A549 (cell line): ENCODE measurements at regions not wholly inside any gene's neighbourhood (a gene's known extent, or its start where the extent isn't known, plus 50 kb on each side); places are given as distances from the start of the nearest gene placed in this dataset.

Source experiments
- ATAC-seq, 2 experiments: fragments of 200-7000 bp in 1 of 2; fragments of >200 bp in 1 of 2; cut with Nextera tagmentation in 1 of 2; cut with Tn5 transposase in 1 of 2; 3 replicates each; pipeline versions ENCODE4 v1.8.0 to v1.9.1; 2018 to 2020; ENCODE audit warnings: mild to moderate bottlenecking in 1 of 2, moderate library complexity in 1 of 2
- CTCF ChIA-PET: fragments of 300-600 bp; sonication (Branson Sonifier 250); formaldehyde crosslinking; extraction: SDS; loops from one replicate; lab custom pipeline; 2021; ENCODE audit warnings: antibody characterized with exemption, inconsistent platforms; lab: Yijun Ruan, JAX
- POLR2A ChIA-PET: fragments of 350-600 bp; formaldehyde crosslinking; extraction: SDS; loops from one replicate; lab custom pipeline; 2021; ENCODE audit warnings: antibody characterized with exemption, inconsistent platforms; lab: Yijun Ruan, JAX
- DNase-seq, 2 experiments: peaks; one replicate each; pipeline versions ENCODE4 v3.0.0 to v3.0.0-alpha.2; 2011 to 2016; ENCODE audit warnings: low read depth in 1 of 2, low spot score in 1 of 2
- FAIRE-seq: peaks from 2 replicates; lab custom pipeline; 2011; peaks lifted over from hg19 to GRCh38; lab: Jason Lieb, UNC
- H3K27ac ChIP-seq, 2 experiments: fragments of >200 bp; sonication (Bioruptor Twin); formaldehyde crosslinking; 3 replicates each; pipeline ENCODE4 v1.5.1; 2016 to 2017
- H3K4me1 ChIP-seq: fragments of >200 bp; sonication (Bioruptor Twin); formaldehyde crosslinking; 3 replicates; pipeline ENCODE4 v1.6.1; 2016
- H3K4me2 ChIP-seq: fragments of >200 bp; sonication (Bioruptor Twin); formaldehyde crosslinking; 3 replicates; pipeline ENCODE4 v1.6.1; 2016
- H3K4me3 ChIP-seq: fragments of >200 bp; sonication (Bioruptor Twin); formaldehyde crosslinking; 3 replicates; pipeline ENCODE4 v1.5.1; 2016
- H3K9me3 ChIP-seq: fragments of >200 bp; sonication (Bioruptor Twin); formaldehyde crosslinking; 3 replicates; pipeline ENCODE4 v1.6.1; 2016
- BCL3 ChIP-seq: fragments of >200 bp; sonication (Bioruptor Twin); formaldehyde crosslinking; IDR thresholded peaks from 3 replicates; pipeline ENCODE4 v1.6.1; 2016
- CBX8 ChIP-seq: fragments of 200-600 bp; sonication (generic); IDR thresholded peaks from 2 replicates; pipeline ENCODE4 v1.6.1; 2016
- CHD2 ChIP-seq: fragments of 150-350 bp; IDR thresholded peaks from 2 replicates; pipeline ENCODE4 v1.6.1; 2014; ENCODE audit warnings: low read length; ENCODE audit not compliant: partially characterized antibody
- EHF ChIP-seq: fragments of 250-450 bp; sonication (Bioruptor Pico); IDR thresholded peaks from 2 replicates; pipeline ENCODE4 v1.5.0; 2020; ENCODE audit warnings: mild to moderate bottlenecking
- EHMT2 ChIP-seq: fragments of 200-600 bp; sonication (generic); IDR thresholded peaks from 2 replicates; pipeline ENCODE4 v1.6.1; 2016; ENCODE audit warnings: antibody characterized with exemption, low read depth, mild to moderate bottlenecking, moderate library complexity
- ESRRA ChIP-seq: fragments of 150-350 bp; IDR thresholded peaks from 2 replicates; pipeline ENCODE4 v1.6.1; 2014; ENCODE audit warnings: mild to moderate bottlenecking, low read length, borderline replicate concordance
- FOSB ChIP-seq: fragments of 250-450 bp; sonication (Bioruptor Pico); IDR thresholded peaks from 2 replicates; pipeline ENCODE4 v1.5.0; 2020; ENCODE audit warnings: mild to moderate bottlenecking, moderate library complexity
- FOSL2 ChIP-seq, 2 experiments: fragments of 450-650 bp in 1 of 2; fragments of >200 bp in 1 of 2; sonication (Bioruptor Twin) in 1 of 2; formaldehyde crosslinking; IDR thresholded peaks; 2 replicates each; pipeline versions ENCODE4 v1.5.0 to v1.6.1; 2016 to 2020; ENCODE audit warnings: mild to moderate bottlenecking in 1 of 2, moderate library complexity in 1 of 2
- FOXS1 ChIP-seq: fragments of 250-450 bp; sonication (Bioruptor Pico); IDR thresholded peaks from 2 replicates; pipeline ENCODE4 v1.5.0; 2020; ENCODE audit warnings: mild to moderate bottlenecking, moderate library complexity
- GATA3 ChIP-seq: IDR thresholded peaks from 2 replicates; pipeline ENCODE4 v1.6.1; 2012; ENCODE audit warnings: borderline replicate concordance
- HDAC2 ChIP-seq: fragments of 200-600 bp; sonication (generic); IDR thresholded peaks from 2 replicates; pipeline ENCODE4 v1.6.1; 2016
- HEYL ChIP-seq: fragments of 250-450 bp; sonication (Bioruptor Pico); IDR thresholded peaks from 2 replicates; pipeline ENCODE4 v1.8.0; 2021; ENCODE audit warnings: mild to moderate bottlenecking, moderate library complexity
- JUN ChIP-seq, 2 experiments: fragments of >200 bp; sonication (Bioruptor Twin); formaldehyde crosslinking; IDR thresholded peaks; 2 replicates in 1 of 2; 3 replicates in 1 of 2; pipeline ENCODE4 v1.6.1; 2016 to 2017
- JUNB ChIP-seq: fragments of >200 bp; sonication (Bioruptor Twin); formaldehyde crosslinking; IDR thresholded peaks from 2 replicates; pipeline ENCODE4 v1.6.1; 2016
- MAFK ChIP-seq: fragments of 450-650 bp; IDR thresholded peaks from 2 replicates; pipeline ENCODE4 v1.6.1; 2014; ENCODE audit not compliant: partially characterized antibody
- NFE2L2 ChIP-seq: fragments of 150-350 bp; conservative IDR thresholded peaks from 2 replicates; pipeline ENCODE4 v1.6.1; 2014; ENCODE audit warnings: low read length
- NPAS2 ChIP-seq: fragments of 250-450 bp; sonication (Bioruptor Pico); IDR thresholded peaks from 2 replicates; pipeline ENCODE4 v1.8.0; 2022; ENCODE audit warnings: mild to moderate bottlenecking, moderate library complexity, borderline replicate concordance
- NR3C1 ChIP-seq: fragments of >200 bp; sonication (Bioruptor Twin); formaldehyde crosslinking; IDR thresholded peaks from 3 replicates; pipeline ENCODE4 v1.6.1; 2017
- PBX3 ChIP-seq: IDR thresholded peaks from 2 replicates; pipeline ENCODE4 v1.6.1; 2012
- POLR2A ChIP-seq: IDR thresholded peaks from 2 replicates; pipeline ENCODE4 v1.6.1; 2012; ENCODE audit warnings: mild to moderate bottlenecking, low read length
- RAD21 ChIP-seq, 2 experiments: fragments of >200 bp in 1 of 2; sonication (Bioruptor Twin) in 1 of 2; formaldehyde crosslinking in 1 of 2; IDR thresholded peaks in 1 of 2; conservative IDR thresholded peaks in 1 of 2; 2 replicates in 1 of 2; 3 replicates in 1 of 2; pipeline ENCODE4 v1.6.1; 2012 to 2018; ENCODE audit warnings: inconsistent platforms in 1 of 2
- RARB ChIP-seq: fragments of 250-450 bp; sonication (Bioruptor Pico); IDR thresholded peaks from 2 replicates; pipeline ENCODE4 v1.8.0; 2021; ENCODE audit warnings: mild to moderate bottlenecking, moderate library complexity
- SREBF2 ChIP-seq: fragments of 450-650 bp; IDR thresholded peaks from 2 replicates; pipeline ENCODE4 v1.6.1; 2014; ENCODE audit warnings: mild to moderate bottlenecking, moderate library complexity
- TP53 ChIP-seq: fragments of 250-450 bp; sonication (Bioruptor Pico); IDR thresholded peaks from 2 replicates; pipeline ENCODE4 v1.5.0; 2021; ENCODE audit warnings: mild to moderate bottlenecking, moderate library complexity
- USF2 ChIP-seq: fragments of 450-650 bp; IDR thresholded peaks from 2 replicates; pipeline ENCODE4 v1.6.1; 2014; ENCODE audit warnings: antibody characterized with exemption
- ZFP36 ChIP-seq: fragments of 450-650 bp; IDR thresholded peaks from 2 replicates; pipeline ENCODE4 v1.6.1; 2014; ENCODE audit warnings: borderline replicate concordance; ENCODE audit not compliant: partially characterized antibody
- WGBS: methylation state at CpG from one replicate; pipeline ENCODE4 v1.1.6; 2017; ENCODE audit errors: missing lambda C conversion rate; 5-methylcytosine and 5-hydroxymethylcytosine counted together
- TF ChIP-seq, protein P1 (sequence below): fragments of >200 bp; sonication (Bioruptor Twin); formaldehyde crosslinking; IDR thresholded peaks from 3 replicates; pipeline ENCODE4 v1.5.1; 2016
- TF ChIP-seq, protein P2 (sequence below): fragments of 250-450 bp; sonication (Bioruptor Pico); IDR thresholded peaks from 2 replicates; pipeline ENCODE4 v1.5.0; 2021; ENCODE audit warnings: mild to moderate bottlenecking, moderate library complexity, borderline replicate concordance
- TF ChIP-seq, protein P3 (sequence below): fragments of >200 bp; sonication (Bioruptor Twin); formaldehyde crosslinking; IDR thresholded peaks from 2 replicates; pipeline ENCODE4 v1.6.1; 2016

DNA sequence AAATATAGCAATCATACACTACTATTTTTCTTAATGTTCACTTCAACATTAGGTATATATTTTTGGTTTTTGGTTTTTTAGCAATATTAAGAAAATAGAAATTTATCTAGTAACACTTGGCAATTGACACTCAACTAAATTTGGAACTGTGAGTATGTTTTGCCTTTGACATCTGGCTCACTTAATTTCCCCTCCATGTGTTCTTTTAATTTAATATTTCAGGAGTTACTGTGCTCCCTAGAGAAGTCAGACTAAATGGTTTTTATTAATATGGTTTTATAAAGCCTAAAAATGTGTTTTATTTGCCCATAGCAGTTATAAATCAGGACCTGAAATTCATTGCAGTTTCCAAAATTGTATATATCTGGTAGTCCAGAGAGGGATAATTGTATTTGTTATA, 175.3 kb upstream of the AVPR1A start:
- DNase-seq, result no peak
- TF ChIP-seq EHF (CRISPR knock-in tag) (no peak), POLR2A (no peak)
- TF ChIP-seq, all 56 proteins: peak for 0
- no peak overlapping the region for H3K4me2 ChIP-seq
- FAIRE-seq, result no peak
- H3K27ac ChIP-seq, result no peak overlapping the region
- ChIA-PET CTCF (interaction anchor here (0.7 kb wide), 1 partner anchor 466 kb away, joined by 3 read pairs; no protein-coding TSS in a partner anchor), POLR2A (no interaction called here)
- no peaks in the 10 kb centered on the region for H3K9me3 ChIP-seq
- H3K4me3 ChIP-seq, result no peak overlapping the region
- no peaks in the 10 kb centered on the region for H3K4me1 ChIP-seq
- ATAC-seq, result no peak

GRCh38 chr12:63325757-63326156, 174.8 kb upstream of the AVPR1A start:
- ATAC-seq, result no peak
- POLR2A ChIA-PET, result no interaction called here
- H3K4me2 ChIP-seq, result no peak overlapping the region
- no peak for TF ChIP-seq TP53 (CRISPR knock-in tag)
- TF ChIP-seq HEYL (CRISPR knock-in tag), result no peak
- TF ChIP-seq, protein P1, sequence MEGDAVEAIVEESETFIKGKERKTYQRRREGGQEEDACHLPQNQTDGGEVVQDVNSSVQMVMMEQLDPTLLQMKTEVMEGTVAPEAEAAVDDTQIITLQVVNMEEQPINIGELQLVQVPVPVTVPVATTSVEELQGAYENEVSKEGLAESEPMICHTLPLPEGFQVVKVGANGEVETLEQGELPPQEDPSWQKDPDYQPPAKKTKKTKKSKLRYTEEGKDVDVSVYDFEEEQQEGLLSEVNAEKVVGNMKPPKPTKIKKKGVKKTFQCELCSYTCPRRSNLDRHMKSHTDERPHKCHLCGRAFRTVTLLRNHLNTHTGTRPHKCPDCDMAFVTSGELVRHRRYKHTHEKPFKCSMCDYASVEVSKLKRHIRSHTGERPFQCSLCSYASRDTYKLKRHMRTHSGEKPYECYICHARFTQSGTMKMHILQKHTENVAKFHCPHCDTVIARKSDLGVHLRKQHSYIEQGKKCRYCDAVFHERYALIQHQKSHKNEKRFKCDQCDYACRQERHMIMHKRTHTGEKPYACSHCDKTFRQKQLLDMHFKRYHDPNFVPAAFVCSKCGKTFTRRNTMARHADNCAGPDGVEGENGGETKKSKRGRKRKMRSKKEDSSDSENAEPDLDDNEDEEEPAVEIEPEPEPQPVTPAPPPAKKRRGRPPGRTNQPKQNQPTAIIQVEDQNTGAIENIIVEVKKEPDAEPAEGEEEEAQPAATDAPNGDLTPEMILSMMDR, result no peak
- no peak for TF ChIP-seq BCL3
- no peak for TF ChIP-seq JUNB
- no peak for TF ChIP-seq ESRRA
- TF ChIP-seq JUN (IDR thresholded peaks at IDR 0.05), result no peak
- TF ChIP-seq MAFK, result no peak
- TF ChIP-seq FOXS1 (CRISPR knock-in tag), result no peak
- no peak for TF ChIP-seq NR3C1
- no peak for TF ChIP-seq RAD21 (conservative IDR thresholded peaks at IDR 0.05 in 1 of 2, IDR thresholded peaks at IDR 0.05 in 1 of 2)
- TF ChIP-seq NFE2L2, result no peak
- TF ChIP-seq EHF (CRISPR knock-in tag), result no peak
- TF ChIP-seq ZFP36, result no peak
- TF ChIP-seq, protein P2, sequence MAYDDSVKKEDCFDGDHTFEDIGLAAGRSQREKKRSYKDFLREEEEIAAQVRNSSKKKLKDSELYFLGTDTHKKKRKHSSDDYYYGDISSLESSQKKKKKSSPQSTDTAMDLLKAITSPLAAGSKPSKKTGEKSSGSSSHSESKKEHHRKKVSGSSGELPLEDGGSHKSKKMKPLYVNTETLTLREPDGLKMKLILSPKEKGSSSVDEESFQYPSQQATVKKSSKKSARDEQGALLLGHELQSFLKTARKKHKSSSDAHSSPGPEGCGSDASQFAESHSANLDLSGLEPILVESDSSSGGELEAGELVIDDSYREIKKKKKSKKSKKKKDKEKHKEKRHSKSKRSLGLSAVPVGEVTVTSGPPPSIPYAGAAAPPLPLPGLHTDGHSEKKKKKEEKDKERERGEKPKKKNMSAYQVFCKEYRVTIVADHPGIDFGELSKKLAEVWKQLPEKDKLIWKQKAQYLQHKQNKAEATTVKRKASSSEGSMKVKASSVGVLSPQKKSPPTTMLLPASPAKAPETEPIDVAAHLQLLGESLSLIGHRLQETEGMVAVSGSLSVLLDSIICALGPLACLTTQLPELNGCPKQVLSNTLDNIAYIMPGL (CRISPR knock-in tag), result no peak
- TF ChIP-seq, protein P3, sequence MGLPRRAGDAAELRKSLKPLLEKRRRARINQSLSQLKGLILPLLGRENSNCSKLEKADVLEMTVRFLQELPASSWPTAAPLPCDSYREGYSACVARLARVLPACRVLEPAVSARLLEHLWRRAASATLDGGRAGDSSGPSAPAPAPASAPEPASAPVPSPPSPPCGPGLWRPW, result no peak
- no peak for TF ChIP-seq GATA3
- no peak for TF ChIP-seq FOSL2 (IDR thresholded peaks at IDR 0.05)
- no peak for TF ChIP-seq FOSL2 (CRISPR knock-in tag; IDR thresholded peaks at IDR 0.05)
- TF ChIP-seq HDAC2, result no peak
- no peak for TF ChIP-seq CHD2
- TF ChIP-seq, all 56 proteins: peak for 0
- CTCF ChIA-PET, result no interaction called here
- WGBS, result 3% methylated on average over 1 of the region's 1 CpG
- H3K4me1 ChIP-seq, result no peaks in the 10 kb centered on the region
- H3K4me3 ChIP-seq, result no peak overlapping the region
- FAIRE-seq (no peak), DNase-seq (no peak)
- no peaks in the 10 kb centered on the region for H3K9me3 ChIP-seq
- H3K27ac ChIP-seq, result no peak overlapping the region

- no peak overlapping the region for H3K4me2 ChIP-seq
- FAIRE-seq (no peak), ATAC-seq (no peak), DNase-seq (no peak)
- no peaks in the 10 kb centered on the region for H3K4me1 ChIP-seq
- CTCF ChIA-PET, result no interaction called here
- 33% methylated on average over 2 of the region's 2 CpGs for WGBS
- no peaks in the 10 kb centered on the region for H3K9me3 ChIP-seq
- H3K4me3 ChIP-seq, result no peak overlapping the region
- no peak overlapping the region for H3K27ac ChIP-seq
- TF ChIP-seq FOSB (CRISPR knock-in tag) (no peak), POLR2A (no peak), NR3C1 (no peak), NPAS2 (CRISPR knock-in tag) (no peak), PBX3 (no peak), CBX8 (no peak), SREBF2 (no peak), EHMT2 (no peak), USF2 (no peak), RARB (CRISPR knock-in tag) (no peak), TP53 (CRISPR knock-in tag) (no peak)
- TF ChIP-seq, protein P3, result no peak
- POLR2A ChIA-PET, result no interaction called here
Measured at GRCh38 chr12:63323942-63324341, 172.9 kb upstream of the AVPR1A start.
